Pancreas (tissue), 10 donors: ENCODE measurements at regions not wholly inside any gene's neighbourhood (a gene's known extent, or its start where the extent isn't known, plus 50 kb on each side); places are given as distances from the start of the nearest gene placed in this dataset.
"Not testable (repeated sequence)": the region's sequence is repeated elsewhere in the genome, so short reads cannot be mapped to it uniquely, and the experiment has no call there.

Experiments
- ATAC-seq, 4 donors: fragments of 200-7000 bp; cut with Tn5 transposase; one replicate each; pipeline versions ENCODE4 v1.8.0 to v1.9.1; 2020; ENCODE audit warnings: mild to moderate bottlenecking in 4 of 4, moderate library complexity in 4 of 4
- DNase-seq, 6 donors: peaks; one replicate each; pipeline ENCODE4 v3.0.0-alpha.2; 2020
- FAIRE-seq: peaks from 2 replicates; lab custom pipeline; 2012; peaks lifted over from hg19 to GRCh38; lab: Jason Lieb, UNC
- H3K27ac ChIP-seq, 4 donors: fragments of 200-600 bp; sonication (generic); 1 replicate in 3 of 4; 2 replicates in 1 of 4; pipeline versions ENCODE4 v1.5.0 to v1.8.0; 2020
- H3K27me3 ChIP-seq, 4 donors: fragments of 200-600 bp; one replicate each; pipeline ENCODE4 v1.8.0; 2021
- H3K36me3 ChIP-seq, 3 donors: fragments of 200-600 bp; sonication (generic) in 1 of 3; one replicate each; pipeline versions ENCODE4 v1.5.0 to v1.8.0; 2020 to 2021
- H3K4me1 ChIP-seq, 3 donors: fragments of 200-600 bp; one replicate each; pipeline ENCODE4 v1.8.0; 2021
- H3K4me3 ChIP-seq, 4 donors: fragments of 200-600 bp; sonication (generic) in 2 of 4; one replicate each; pipeline versions ENCODE4 v1.5.0 to v1.8.0; 2020 to 2021
- H3K9me3 ChIP-seq, 4 donors: fragments of 200-600 bp; one replicate each; pipeline ENCODE4 v1.8.0; 2021
- CTCF ChIP-seq, 4 donors: fragments of 200-600 bp; sonication (generic) in 3 of 4; IDR thresholded peaks; one replicate each; pipeline versions ENCODE4 v1.5.0 to v1.8.0; 2021; ENCODE audit warnings: antibody characterized with exemption in 4 of 4
- WGBS, 2 donors: extraction: QIAGEN DNeasy Blood & Tissue Kit; methylation state at CpG; one replicate each; pipeline ENCODE4 v1.1.7; 2013; 5-methylcytosine and 5-hydroxymethylcytosine counted together
- intact Hi-C, 3 donors: fragments of 100-400 bp; cut with DNase I; formaldehyde crosslinking; loops; one replicate each; pipeline versions ENCODE4 v1.11.1 to v1.14.2; 2022
- donor health status: healthy with polysubstance abuse.
- donor health status: DM: no; HTN: no; CAD: no; lungs with moderate emphysema.
- donor health status: DM: no; HTN: no; CAD: no.
- donor health status: control.
- donor health status: control.
- donor health status: Bipolar disorder and iron deficiency.
- donor health status: DM: yes; HTN: yes; CAD: no.
- donor health status: DM: no; HTN: no; CAD: no.
- donor health status: DM: no; HTN: no; CAD: no.
- donor health status: DM: yes; HTN: yes; CAD: no.

DNA sequence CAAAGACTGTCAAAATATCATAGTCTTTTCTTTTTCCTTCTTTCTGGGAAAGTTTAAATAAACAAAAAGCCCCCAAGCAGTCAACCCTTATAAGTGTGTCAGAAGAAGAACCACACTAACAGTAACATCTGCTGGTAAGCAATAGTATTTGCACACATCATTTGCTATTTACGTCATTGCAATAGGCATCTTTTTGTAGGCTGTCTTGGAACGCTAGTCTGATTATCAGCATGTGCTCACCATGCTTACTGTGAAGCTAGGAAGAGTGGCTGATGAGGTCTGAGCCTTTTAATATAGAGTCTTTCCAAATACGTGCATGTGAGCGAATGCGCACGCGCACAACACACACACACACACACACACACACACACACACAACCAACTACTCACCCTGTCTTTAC, 599.0 kb upstream of the TPK1 start:
- DNase-seq (no peak), ATAC-seq (no peak), FAIRE-seq (no peak)
- H3K4me1 ChIP-seq = no peaks in the 10 kb centered on the region
- no peaks in the 10 kb centered on the region for H3K9me3 ChIP-seq
- no peaks in the 10 kb centered on the region for H3K36me3 ChIP-seq
- TF ChIP-seq CTCF (IDR thresholded peaks at IDR 0.05) = no peak
- H3K27ac ChIP-seq = no peak overlapping the region
- 83 to 91% methylated on average over 7 of the region's 7 CpGs for WGBS, 2 donors
- no peak overlapping the region for H3K4me3 ChIP-seq
- intact Hi-C loops = loop anchor here in 1 of 3 donors (5.0 kb wide), 1 partner anchor 202 kb away; no protein-coding TSS in a partner anchor
- no peaks in the 10 kb centered on the region for H3K27me3 ChIP-seq

GRCh38 chr7:145431834-145432233, 596.0 kb upstream of the TPK1 start:
- Histone ChIP-seq H3K27ac (no peak overlapping the region), H3K4me3 (no peak overlapping the region), H3K27me3 (no peaks in the 10 kb centered on the region), H3K4me1 (no peaks in the 10 kb centered on the region), H3K36me3 (no peaks in the 10 kb centered on the region), H3K9me3 (no peaks in the 10 kb centered on the region)
- no peak for ATAC-seq
- WGBS, 2 donors = 48 to 73% methylated on average over 1 of the region's 1 CpG
- no peak for DNase-seq
- intact Hi-C loops = loop anchor here in 1 of 3 donors (5.0 kb wide), 1 partner anchor 205 kb away; no protein-coding TSS in a partner anchor
- no peak for FAIRE-seq
- TF ChIP-seq CTCF (IDR thresholded peaks at IDR 0.05) = no peak

DNA sequence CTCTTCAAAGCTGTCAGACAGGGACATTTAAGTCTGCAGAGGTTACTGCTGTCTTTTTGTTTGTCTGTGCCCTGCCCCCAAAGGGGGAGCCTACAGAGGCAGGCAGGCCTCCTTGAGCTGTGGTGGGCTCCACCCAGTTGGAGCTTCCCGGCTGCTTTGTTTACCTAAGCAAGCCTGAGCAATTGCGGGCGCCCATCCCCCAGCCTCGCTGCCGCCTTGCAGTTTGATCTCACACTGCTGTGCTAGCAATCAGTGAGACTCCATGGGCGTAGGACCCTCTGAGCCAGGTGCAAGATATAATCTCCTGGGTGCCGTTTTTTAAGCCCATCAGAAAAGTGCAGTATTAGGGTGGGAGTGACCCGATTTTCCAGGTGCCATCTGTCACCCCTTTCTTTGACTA, 582.6 kb upstream of the TPK1 start:
- H3K4me1 ChIP-seq, H3K36me3 ChIP-seq, DNase-seq, intact Hi-C loops, H3K4me3 ChIP-seq, H3K9me3 ChIP-seq, FAIRE-seq, H3K27ac ChIP-seq, ATAC-seq, H3K27me3 ChIP-seq: not testable (repeated sequence)
- WGBS, 2 donors = 66 to 75% methylated on average over 8 of the region's 8 CpGs

GRCh38 chr7:145411066-145411465, 575.2 kb upstream of the TPK1 start:
- 36 to 49% methylated on average over 3 of the region's 3 CpGs for WGBS, 2 donors
- no peaks in the 10 kb centered on the region for H3K4me1 ChIP-seq
- ATAC-seq = no peak
- H3K4me3 ChIP-seq = no peak overlapping the region
- H3K36me3 ChIP-seq = no peaks in the 10 kb centered on the region
- no peaks in the 10 kb centered on the region for H3K9me3 ChIP-seq
- intact Hi-C loops = no loop called here
- H3K27ac ChIP-seq = no peak overlapping the region
- TF ChIP-seq CTCF (IDR thresholded peaks at IDR 0.05) = no peak
- no peak for DNase-seq
- H3K27me3 ChIP-seq = no peaks in the 10 kb centered on the region
- FAIRE-seq = no peak

- WGBS, 2 donors = 32 to 50% methylated on average over 1 of the region's 1 CpG
- H3K9me3 ChIP-seq = no peaks in the 10 kb centered on the region
- DNase-seq (no peak), FAIRE-seq (no peak), ATAC-seq (no peak)
- no peak for TF ChIP-seq CTCF (IDR thresholded peaks at IDR 0.05)
- H3K4me3 ChIP-seq = no peak overlapping the region
- no peaks in the 10 kb centered on the region for H3K36me3 ChIP-seq
- H3K27me3 ChIP-seq = no peaks in the 10 kb centered on the region
- H3K4me1 ChIP-seq = no peaks in the 10 kb centered on the region
- H3K27ac ChIP-seq = no peak overlapping the region
- intact Hi-C loops = no loop called here
Observed at GRCh38 chr7:145398758-145399157, 562.9 kb upstream of the TPK1 start.
